KMS-11 (cell line): ENCODE measurements at regions not wholly inside any gene's neighbourhood (a gene's known extent, or its start where the extent isn't known, plus 50 kb on each side); places are given as distances from the start of the nearest gene placed in this dataset.

Source experiments
- H2AFZ ChIP-seq: fragments of 200-600 bp; sonication (generic); 2 replicates; pipeline ENCODE4 v1.6.1; 2016; ENCODE audit warnings: antibody characterized with exemption, mixed run types, low read depth
- H3K27ac ChIP-seq: fragments of 200-600 bp; sonication (generic); 2 replicates; pipeline ENCODE4 v1.6.1; 2016; ENCODE audit warnings: mild to moderate bottlenecking, mixed run types
- H3K27me3 ChIP-seq: fragments of 200-600 bp; sonication (generic); 2 replicates; pipeline ENCODE4 v1.6.1; 2017; ENCODE audit warnings: mild to moderate bottlenecking, low read depth, mixed run types, moderate library complexity; ENCODE audit not compliant: insufficient read depth
- H3K36me3 ChIP-seq: fragments of 200-600 bp; sonication (generic); 2 replicates; pipeline ENCODE4 v1.6.1; 2017; ENCODE audit warnings: mild to moderate bottlenecking, mixed run types; ENCODE audit not compliant: insufficient read depth
- H3K4me1 ChIP-seq: fragments of 200-600 bp; sonication (generic); 2 replicates; pipeline ENCODE4 v1.6.1; 2016; ENCODE audit warnings: mild to moderate bottlenecking, low read depth, mixed run types; ENCODE audit not compliant: poor library complexity, severe bottlenecking
- H3K4me2 ChIP-seq: fragments of 200-600 bp; sonication (generic); 2 replicates; pipeline ENCODE4 v1.7.0; 2016; ENCODE audit warnings: mild to moderate bottlenecking, mixed run types
- H3K4me3 ChIP-seq: fragments of 200-600 bp; sonication (generic); IDR thresholded peaks from 2 replicates; pipeline ENCODE4 v1.6.1; 2017; ENCODE audit warnings: low read depth, low read length, mixed read lengths; ENCODE audit not compliant: insufficient read depth
- H3K79me2 ChIP-seq: fragments of 200-600 bp; sonication (generic); 2 replicates; pipeline ENCODE4 v1.6.1; 2016; ENCODE audit warnings: low read depth, mixed run types; ENCODE audit not compliant: insufficient read depth
- H3K9ac ChIP-seq: fragments of 200-600 bp; sonication (generic); 2 replicates; pipeline ENCODE4 v1.6.1; 2016; ENCODE audit warnings: mild to moderate bottlenecking, mixed run types
- H4K20me1 ChIP-seq: fragments of 200-600 bp; sonication (generic); 2 replicates; pipeline ENCODE4 v1.6.1; 2016; ENCODE audit warnings: mild to moderate bottlenecking, mixed run types; ENCODE audit not compliant: insufficient read depth
- TF ChIP-seq, protein P1 (sequence below): fragments of 200-600 bp; sonication (generic); conservative IDR thresholded peaks from 2 replicates; pipeline ENCODE4 v1.6.1; 2017; ENCODE audit warnings: low read depth, mild to moderate bottlenecking, antibody characterized with exemption, low read length, moderate library complexity, mixed read lengths

- TF ChIP-seq, protein P1, sequence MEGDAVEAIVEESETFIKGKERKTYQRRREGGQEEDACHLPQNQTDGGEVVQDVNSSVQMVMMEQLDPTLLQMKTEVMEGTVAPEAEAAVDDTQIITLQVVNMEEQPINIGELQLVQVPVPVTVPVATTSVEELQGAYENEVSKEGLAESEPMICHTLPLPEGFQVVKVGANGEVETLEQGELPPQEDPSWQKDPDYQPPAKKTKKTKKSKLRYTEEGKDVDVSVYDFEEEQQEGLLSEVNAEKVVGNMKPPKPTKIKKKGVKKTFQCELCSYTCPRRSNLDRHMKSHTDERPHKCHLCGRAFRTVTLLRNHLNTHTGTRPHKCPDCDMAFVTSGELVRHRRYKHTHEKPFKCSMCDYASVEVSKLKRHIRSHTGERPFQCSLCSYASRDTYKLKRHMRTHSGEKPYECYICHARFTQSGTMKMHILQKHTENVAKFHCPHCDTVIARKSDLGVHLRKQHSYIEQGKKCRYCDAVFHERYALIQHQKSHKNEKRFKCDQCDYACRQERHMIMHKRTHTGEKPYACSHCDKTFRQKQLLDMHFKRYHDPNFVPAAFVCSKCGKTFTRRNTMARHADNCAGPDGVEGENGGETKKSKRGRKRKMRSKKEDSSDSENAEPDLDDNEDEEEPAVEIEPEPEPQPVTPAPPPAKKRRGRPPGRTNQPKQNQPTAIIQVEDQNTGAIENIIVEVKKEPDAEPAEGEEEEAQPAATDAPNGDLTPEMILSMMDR: no peak
These were observed 1010.5 kb upstream of the NOVA1 start for GRCh38 chr14:27608377-27608776.

DNA sequence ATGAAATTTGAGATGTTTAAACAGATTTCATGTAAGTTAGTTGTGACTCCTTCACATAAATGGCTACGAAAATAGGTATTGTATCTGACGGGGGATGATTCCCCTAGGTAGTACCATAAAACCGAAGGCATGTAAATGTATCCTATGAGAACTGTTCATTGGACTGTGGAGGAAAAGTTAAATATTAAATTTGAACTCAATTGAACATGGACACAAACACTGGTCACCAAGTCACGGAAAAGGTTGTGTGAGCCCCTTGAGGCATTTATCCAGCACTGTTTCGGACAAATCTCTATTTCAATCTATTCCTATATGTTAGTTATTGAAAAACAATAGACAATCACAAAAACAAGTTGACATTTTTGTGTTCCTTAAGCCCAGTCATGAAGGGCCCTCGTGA, 1014.3 kb upstream of the NOVA1 start:
- TF ChIP-seq, protein P1: no peak
- Histone ChIP-seq H4K20me1 (no peaks in the 10 kb centered on the region), H3K4me2 (no peak overlapping the region), H3K79me2 (no peaks in the 10 kb centered on the region), H3K9ac (no peak overlapping the region), H3K4me1 (no peaks in the 10 kb centered on the region), H2AFZ (no peak overlapping the region), H3K36me3 (no peaks in the 10 kb centered on the region), H3K4me3 (no peak overlapping the region), H3K27me3 (no peaks in the 10 kb centered on the region), H3K27ac (no peak overlapping the region)

More at GRCh38 chr14:27608377-27608776, 1010.5 kb upstream of the NOVA1 start:
- Histone ChIP-seq H3K9ac (no peak overlapping the region), H4K20me1 (no peaks in the 10 kb centered on the region), H3K4me2 (no peak overlapping the region), H3K79me2 (no peaks in the 10 kb centered on the region), H3K4me3 (no peak overlapping the region), H3K27me3 (no peaks in the 10 kb centered on the region), H3K27ac (no peak overlapping the region), H3K4me1 (no peaks in the 10 kb centered on the region), H2AFZ (no peak overlapping the region), H3K36me3 (no peaks in the 10 kb centered on the region)

DNA sequence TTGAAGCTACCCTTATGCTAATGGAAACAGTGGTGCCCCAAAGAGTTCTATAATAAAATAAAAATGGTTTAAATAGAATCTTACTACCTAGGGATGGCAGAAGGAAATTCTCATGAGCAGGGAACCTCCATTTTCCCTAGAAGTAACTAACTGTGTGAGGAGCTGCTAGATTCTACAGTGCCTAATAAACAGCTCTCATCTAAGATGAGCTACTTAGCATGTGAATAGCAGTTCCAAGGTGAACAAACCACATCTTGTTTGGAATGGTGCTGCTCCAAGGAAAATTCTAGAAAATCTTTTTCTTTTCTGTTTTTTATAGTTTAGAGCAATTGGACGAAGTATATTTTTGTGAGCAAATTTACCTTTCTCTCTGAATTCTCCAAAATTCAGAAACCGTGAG, 1015.3 kb upstream of the NOVA1 start:
- Histone ChIP-seq H4K20me1 (no peaks in the 10 kb centered on the region), H2AFZ (no peak overlapping the region), H3K79me2 (no peaks in the 10 kb centered on the region), H3K9ac (no peak overlapping the region), H3K36me3 (no peaks in the 10 kb centered on the region), H3K27ac (no peak overlapping the region), H3K27me3 (no peaks in the 10 kb centered on the region), H3K4me2 (no peak overlapping the region), H3K4me1 (no peaks in the 10 kb centered on the region), H3K4me3 (no peak overlapping the region)
- TF ChIP-seq, protein P1: no peak

DNA sequence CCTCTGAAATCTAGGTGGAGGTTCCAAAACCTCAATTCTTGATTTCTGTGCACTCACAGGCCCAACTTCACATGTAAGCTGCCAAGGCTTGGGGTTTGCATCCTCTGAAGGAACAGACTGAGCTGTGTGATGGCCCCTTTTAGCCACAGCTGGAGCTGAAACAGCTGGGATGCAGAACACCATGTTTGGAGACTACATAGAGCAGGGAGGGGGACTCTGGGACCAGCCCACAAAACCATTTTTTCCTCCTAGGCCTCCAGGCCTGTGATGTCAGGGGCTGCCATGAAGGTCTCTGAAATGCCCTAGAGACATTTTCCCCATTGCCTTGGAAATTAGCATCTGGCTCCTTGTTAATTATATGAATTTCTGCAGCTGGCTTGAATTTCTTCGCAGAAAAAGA, 1025.9 kb upstream of the NOVA1 start:
- no peaks in the 10 kb centered on the region for H3K79me2 ChIP-seq
- H3K27ac ChIP-seq: no peak overlapping the region
- no peak overlapping the region for H3K4me3 ChIP-seq
- no peak overlapping the region for H3K9ac ChIP-seq
- no peak overlapping the region for H2AFZ ChIP-seq
- H3K4me1 ChIP-seq: no peaks in the 10 kb centered on the region
- TF ChIP-seq, protein P1: no peak
- no peaks in the 10 kb centered on the region for H3K36me3 ChIP-seq
- no peaks in the 10 kb centered on the region for H4K20me1 ChIP-seq
- H3K27me3 ChIP-seq: no peaks in the 10 kb centered on the region
- H3K4me2 ChIP-seq: no peak overlapping the region
